ENCODE measurements at regions not wholly inside any gene's neighbourhood (a gene's known extent, or its start where the extent isn't known, plus 50 kb on each side); places are given as distances from the start of the nearest gene placed in this dataset.

DNA sequence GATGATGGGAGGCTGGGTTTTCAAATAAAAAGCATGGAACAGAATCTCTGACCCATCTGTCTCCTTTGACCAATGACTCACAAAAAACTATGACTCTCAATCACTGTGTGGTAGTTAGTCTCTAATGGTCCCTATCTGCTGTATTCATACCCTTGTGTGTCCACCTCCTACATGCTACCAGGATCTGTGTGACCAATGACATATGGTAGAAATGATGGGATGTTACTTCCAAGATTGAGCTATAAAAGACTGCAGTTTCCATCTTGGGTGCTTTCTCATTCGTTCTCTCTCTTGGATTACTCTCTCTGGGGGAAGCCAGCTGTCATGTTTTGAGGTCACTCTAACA lies 144.7 kb upstream of the BTG1 start:
- no peak for DNase-seq (ENCODE audit: low spot score)
- ChIA-PET CTCF (ENCODE audit: unreplicated experiment) (no interaction called here), POLR2A (interaction anchor here (1.1 to 1.9 kb wide), 4 partner anchors 9 to 60 kb away, joined by 4 to 7 read pairs (median 4); no protein-coding TSS in a partner anchor)
- no peak overlapping the region for H3K4me3 ChIP-seq (ENCODE audit: low read depth, low read length, poor library complexity, severe bottlenecking)
- no peak for TF ChIP-seq CTCF (conservative IDR thresholded peaks at IDR 0.05; ENCODE audit: low read length)
- no peak for TF ChIP-seq EZH2phosphoT487 (IDR thresholded peaks at IDR 0.05; ENCODE audit: borderline replicate concordance, low read depth, low read length)
- no peak overlapping the region for H3K4me2 ChIP-seq (ENCODE audit: low read length)
- no peaks in the 10 kb centered on the region for H3K79me2 ChIP-seq (ENCODE audit: insufficient read depth, low read depth, low read length)
- H3K9me3 ChIP-seq (ENCODE audit: low read length): no peaks in the 10 kb centered on the region
- H3K27ac ChIP-seq (ENCODE audit: low read depth, low read length, poor library complexity, severe bottlenecking): no peak overlapping the region
- intact Hi-C loops (cut with micrococcal nuclease; ENCODE audit: unreplicated experiment): no loop called here
- H4K20me1 ChIP-seq (ENCODE audit: insufficient read depth, low read length): no peaks in the 10 kb centered on the region
- no peaks in the 10 kb centered on the region for H3K9me2 ChIP-seq (ENCODE audit: insufficient read depth, low read length)
- BruUV-seq (replicated peaks): no TSS peak
- H2AFZ ChIP-seq (ENCODE audit: low read length): no peak overlapping the region
- no peaks in the 10 kb centered on the region for H3K36me3 ChIP-seq (ENCODE audit: insufficient read depth, low read length)
- no peaks in the 10 kb centered on the region for H3K4me1 ChIP-seq (ENCODE audit: insufficient read depth, low read length, poor library complexity, severe bottlenecking)

- CTCF ChIA-PET (ENCODE audit: unreplicated experiment): no interaction called here
- H3K36me3 ChIP-seq (ENCODE audit: insufficient read depth, low read length): no peaks in the 10 kb centered on the region
- H4K20me1 ChIP-seq (ENCODE audit: insufficient read depth, low read length): no peaks in the 10 kb centered on the region
- no TSS peak for BruUV-seq (replicated peaks)
- H3K9me3 ChIP-seq (ENCODE audit: low read length): no peaks in the 10 kb centered on the region
- H3K27ac ChIP-seq (ENCODE audit: low read depth, low read length, poor library complexity, severe bottlenecking): no peak overlapping the region
- no peak overlapping the region for H2AFZ ChIP-seq (ENCODE audit: low read length)
- intact Hi-C loops (cut with micrococcal nuclease; ENCODE audit: unreplicated experiment): no loop called here
- POLR2A ChIA-PET: interaction anchor here (0.6 to 1.2 kb wide), 2 partner anchors 57 to 59 kb away, joined by 4 read pairs; no protein-coding TSS in a partner anchor
- no peaks in the 10 kb centered on the region for H3K9me2 ChIP-seq (ENCODE audit: insufficient read depth, low read length)
- H3K79me2 ChIP-seq (ENCODE audit: insufficient read depth, low read depth, low read length): no peaks in the 10 kb centered on the region
- H3K4me2 ChIP-seq (ENCODE audit: low read length): no peak overlapping the region
- DNase-seq (ENCODE audit: low spot score): no peak
- no peak overlapping the region for H3K4me3 ChIP-seq (ENCODE audit: low read depth, low read length, poor library complexity, severe bottlenecking)
- no peaks in the 10 kb centered on the region for H3K4me1 ChIP-seq (ENCODE audit: insufficient read depth, low read length, poor library complexity, severe bottlenecking)
- TF ChIP-seq CTCF (conservative IDR thresholded peaks at IDR 0.05; ENCODE audit: low read length) (no peak), EZH2phosphoT487 (IDR thresholded peaks at IDR 0.05; ENCODE audit: borderline replicate concordance, low read depth, low read length) (no peak)
Measured at GRCh38 chr12:92289629-92290349, 144.1 kb upstream of the BTG1 start.

- Histone ChIP-seq H4K20me1 (ENCODE audit: insufficient read depth, low read length) (no peaks in the 10 kb centered on the region), H3K79me2 (ENCODE audit: insufficient read depth, low read depth, low read length) (no peaks in the 10 kb centered on the region), H3K4me1 (ENCODE audit: insufficient read depth, low read length, poor library complexity, severe bottlenecking) (no peaks in the 10 kb centered on the region), H3K4me3 (ENCODE audit: low read depth, low read length, poor library complexity, severe bottlenecking) (no peak overlapping the region), H3K27ac (ENCODE audit: low read depth, low read length, poor library complexity, severe bottlenecking) (no peak overlapping the region), H3K36me3 (ENCODE audit: insufficient read depth, low read length) (no peaks in the 10 kb centered on the region), H2AFZ (ENCODE audit: low read length) (no peak overlapping the region), H3K9me2 (ENCODE audit: insufficient read depth, low read length) (no peaks in the 10 kb centered on the region), H3K4me2 (ENCODE audit: low read length) (no peak overlapping the region), H3K9me3 (ENCODE audit: low read length) (no peaks in the 10 kb centered on the region)
- TF ChIP-seq CTCF (conservative IDR thresholded peaks at IDR 0.05; ENCODE audit: low read length) (no peak), EZH2phosphoT487 (IDR thresholded peaks at IDR 0.05; ENCODE audit: borderline replicate concordance, low read depth, low read length) (no peak)
- ChIA-PET POLR2A (interaction anchor here (0.5 to 0.7 kb wide), 5 partner anchors 29 to 181 kb away, joined by 3 to 4 read pairs (median 3); no protein-coding TSS in a partner anchor), CTCF (ENCODE audit: unreplicated experiment) (no interaction called here)
- no TSS peak for BruUV-seq (replicated peaks)
- intact Hi-C loops (cut with micrococcal nuclease; ENCODE audit: unreplicated experiment): no loop called here
- no peak for DNase-seq (ENCODE audit: low spot score)
Measured at GRCh38 chr12:92288561-92288960, 142.9 kb upstream of the BTG1 start.

Measured in OCI-LY7 (cell line).